Adipocyte (in vitro differentiated cells): ENCODE measurements at regions not wholly inside any gene's neighbourhood (a gene's known extent, or its start where the extent isn't known, plus 50 kb on each side); places are given as distances from the start of the nearest gene placed in this dataset.
A peak's percentile ranks its signal among the peaks of the same experiment; 100 is the strongest.
"Not testable (repeated sequence)": the region's sequence is repeated elsewhere in the genome, so short reads cannot be mapped to it uniquely, and the experiment has no call there.

ENCODE experiments used
- DNase-seq: peaks from one replicate; pipeline ENCODE4 v3.0.0-alpha.2; 2015; ENCODE audit warnings: low read depth
- H3K27me3 ChIP-seq: replicated peaks from 2 replicates; pipeline ENCODE4 v1.7.0; 2013; ENCODE audit warnings: mild to moderate bottlenecking, low read length, moderate library complexity; ENCODE audit not compliant: control insufficient read depth, insufficient read depth
- H3K36me3 ChIP-seq: 2 replicates; pipeline ENCODE4 v1.7.0; 2013; ENCODE audit warnings: low read length, mild to moderate bottlenecking, moderate library complexity; ENCODE audit not compliant: control insufficient read depth, insufficient read depth, severe bottlenecking
- H3K4me1 ChIP-seq: 2 replicates; pipeline ENCODE4 v1.7.0; 2013; ENCODE audit warnings: mild to moderate bottlenecking, low read length, moderate library complexity; ENCODE audit not compliant: control insufficient read depth, insufficient read depth
- H3K4me3 ChIP-seq: 2 replicates; pipeline ENCODE4 v1.7.0; 2013; ENCODE audit warnings: mild to moderate bottlenecking, low read length, moderate library complexity
- H3K9ac ChIP-seq: 2 replicates; pipeline ENCODE4 v1.7.0; 2013; ENCODE audit warnings: mild to moderate bottlenecking, low read length, moderate library complexity
- H3K9me3 ChIP-seq: 2 replicates; pipeline ENCODE4 v1.7.0; 2013; ENCODE audit warnings: mild to moderate bottlenecking, low read length, moderate library complexity; ENCODE audit not compliant: control insufficient read depth

DNA sequence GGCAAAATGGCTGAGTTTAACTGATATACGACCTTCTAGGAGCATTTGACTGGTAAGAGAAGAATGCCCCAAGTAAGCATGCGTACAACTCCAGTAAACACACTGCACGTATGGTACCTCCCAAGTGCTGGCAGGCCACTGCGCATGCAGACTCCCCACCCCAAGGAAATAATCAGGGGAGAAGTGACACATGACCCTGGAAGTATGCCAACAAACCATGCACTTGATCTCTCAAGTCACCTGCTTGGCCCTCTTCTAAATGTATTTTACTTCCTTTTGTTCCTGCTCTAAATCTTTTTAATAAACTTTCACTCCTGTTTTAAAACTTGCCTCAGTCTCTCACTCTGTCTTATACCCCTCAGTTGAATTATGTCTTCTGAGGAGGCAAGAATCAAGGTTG, 129.8 kb upstream of the COL5A2 start:
- H3K9me3 ChIP-seq = no peaks in the 10 kb centered on the region
- no peaks in the 10 kb centered on the region for H3K36me3 ChIP-seq
- no peaks in the 10 kb centered on the region for H3K27me3 ChIP-seq
- H3K4me3 ChIP-seq = no peak overlapping the region
- no peaks in the 10 kb centered on the region for H3K4me1 ChIP-seq
- no peak for DNase-seq
- H3K9ac ChIP-seq = no peak overlapping the region

- H3K27me3 ChIP-seq = no peaks in the 10 kb centered on the region
- DNase-seq = no peak
- H3K9me3 ChIP-seq = no peaks in the 10 kb centered on the region
- no peak overlapping the region for H3K4me3 ChIP-seq
- H3K4me1 ChIP-seq = no peaks in the 10 kb centered on the region
- H3K9ac ChIP-seq = no peak overlapping the region
- no peaks in the 10 kb centered on the region for H3K36me3 ChIP-seq
Observed at GRCh38 chr2:189312211-189312610, 129.1 kb upstream of the WDR75 start.

DNA sequence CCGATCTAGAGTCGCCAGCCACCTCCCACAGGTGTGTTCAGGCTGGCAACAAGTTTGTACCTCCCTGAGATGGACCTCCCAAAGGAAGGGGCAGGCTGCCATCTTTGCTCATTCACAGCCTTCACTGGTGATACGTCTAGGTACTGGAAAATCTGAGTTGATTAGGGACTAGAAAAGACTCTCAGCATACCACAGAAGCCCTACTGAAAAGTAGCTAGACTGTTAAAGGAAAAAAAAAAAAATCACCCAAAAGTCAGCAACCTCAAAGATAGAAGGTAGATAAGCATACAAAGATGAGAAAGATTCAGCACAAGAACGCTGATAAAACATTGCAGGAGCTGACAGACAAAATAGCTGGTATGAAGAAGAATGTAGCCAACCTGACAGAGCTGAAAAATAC, 128.6 kb upstream of the WDR75 start:
- no peak for DNase-seq
- H3K9me3 ChIP-seq = no peaks in the 10 kb centered on the region
- no peak overlapping the region for H3K9ac ChIP-seq
- H3K4me3 ChIP-seq = no peak overlapping the region
- no peaks in the 10 kb centered on the region for H3K27me3 ChIP-seq
- H3K4me1 ChIP-seq = no peaks in the 10 kb centered on the region
- H3K36me3 ChIP-seq = no peaks in the 10 kb centered on the region

DNA sequence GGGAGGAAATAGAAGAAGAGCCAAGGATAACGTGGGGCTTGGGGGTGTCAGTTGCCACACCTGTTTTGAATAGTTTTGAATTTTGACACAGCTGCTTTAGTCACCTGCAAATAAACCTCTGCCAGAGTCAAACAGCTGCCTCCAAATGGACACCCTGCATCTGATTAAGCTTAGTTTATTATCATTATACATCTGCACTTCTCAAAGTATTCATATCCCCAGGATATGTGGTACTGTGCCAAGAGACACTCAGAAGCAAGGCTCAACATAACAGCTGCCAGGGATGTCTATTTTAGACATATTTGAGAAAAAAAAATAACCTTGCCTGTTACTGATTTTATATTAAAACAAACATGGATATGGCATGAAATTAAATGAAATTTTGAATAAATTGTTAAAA, 122.5 kb upstream of the WDR75 start:
- Histone ChIP-seq H3K27me3 (no peaks in the 10 kb centered on the region), H3K4me1 (no peaks in the 10 kb centered on the region), H3K9me3 (no peaks in the 10 kb centered on the region), H3K4me3 (no peak overlapping the region), H3K9ac (no peak overlapping the region), H3K36me3 (no peaks in the 10 kb centered on the region)
- DNase-seq = peak; percentile 78

GRCh38 chr2:189319424-189319823, 121.8 kb upstream of the WDR75 start:
- not testable (repeated sequence) for DNase-seq, H3K9ac ChIP-seq, H3K36me3 ChIP-seq, H3K27me3 ChIP-seq, H3K4me3 ChIP-seq, H3K9me3 ChIP-seq, H3K4me1 ChIP-seq

- Histone ChIP-seq H3K27me3 (no peaks in the 10 kb centered on the region), H3K36me3 (no peaks in the 10 kb centered on the region), H3K4me3 (no peak overlapping the region), H3K9me3 (no peaks in the 10 kb centered on the region), H3K4me1 (peaks cover 20% of the 10 kb centered on the region), H3K9ac (peak overlapping the region; percentile 44)
- peak; percentile 78 for DNase-seq
Observed at GRCh38 chr2:189327879-189328847, 113.1 kb upstream of the WDR75 start.

GRCh38 chr2:189328848-189329245, 112.4 kb upstream of the WDR75 start:
- Histone ChIP-seq H3K36me3 (no peaks in the 10 kb centered on the region), H3K4me1 (peaks cover 20% of the 10 kb centered on the region), H3K9me3 (no peaks in the 10 kb centered on the region), H3K9ac (no peak overlapping the region), H3K4me3 (no peak overlapping the region), H3K27me3 (no peaks in the 10 kb centered on the region)
- DNase-seq = peak; percentile 50

DNA sequence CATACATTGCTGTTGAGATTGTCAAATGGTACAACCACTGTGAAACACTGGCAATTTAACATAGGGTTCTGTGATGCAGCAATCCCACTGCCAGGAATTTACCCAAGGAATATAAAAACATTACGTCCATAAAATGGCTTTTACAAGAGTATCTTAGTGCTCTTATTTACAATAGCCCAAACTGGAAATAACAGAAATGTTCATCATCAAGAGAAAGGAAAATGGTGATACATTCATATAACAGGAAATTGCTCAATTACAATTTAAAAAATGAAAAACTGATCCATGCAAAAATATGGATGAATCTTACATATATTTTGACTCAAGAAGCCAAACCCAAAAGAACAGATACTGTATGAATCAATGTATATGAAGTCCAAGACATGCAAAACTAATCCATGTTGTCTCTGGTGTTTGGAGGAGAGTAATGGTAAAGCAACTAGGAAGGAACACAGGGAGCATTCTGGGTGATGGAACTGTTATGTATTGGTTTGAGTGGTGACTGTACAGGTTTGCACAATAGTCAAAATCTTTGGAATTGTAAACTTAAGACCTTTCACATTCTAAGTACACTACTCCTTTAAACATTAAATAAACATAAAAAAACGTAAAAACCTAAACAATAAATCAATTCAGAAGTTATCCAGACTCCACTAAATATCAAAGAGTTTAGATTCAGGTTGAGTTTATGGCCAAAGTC, 104.8 kb upstream of the WDR75 start:
- H3K4me1 ChIP-seq = peaks cover 25% of the 10 kb centered on the region
- H3K9ac ChIP-seq = peak overlapping the region; percentile 37
- H3K36me3 ChIP-seq = no peaks in the 10 kb centered on the region
- peaks cover 10% of the 10 kb centered on the region for H3K9me3 ChIP-seq
- DNase-seq = peak; percentile 49
- H3K4me3 ChIP-seq = no peak overlapping the region
- H3K27me3 ChIP-seq = no peaks in the 10 kb centered on the region

GRCh38 chr2:189337656-189338055, 103.6 kb upstream of the WDR75 start:
- H3K9ac ChIP-seq = peak overlapping the region; percentile 66
- DNase-seq = peak; percentile 91
- H3K36me3 ChIP-seq = no peaks in the 10 kb centered on the region
- H3K27me3 ChIP-seq = no peaks in the 10 kb centered on the region
- peak overlapping the region; percentile 17 for H3K4me3 ChIP-seq
- H3K4me1 ChIP-seq = peaks cover 25% of the 10 kb centered on the region
- H3K9me3 ChIP-seq = peaks cover 10% of the 10 kb centered on the region

DNA sequence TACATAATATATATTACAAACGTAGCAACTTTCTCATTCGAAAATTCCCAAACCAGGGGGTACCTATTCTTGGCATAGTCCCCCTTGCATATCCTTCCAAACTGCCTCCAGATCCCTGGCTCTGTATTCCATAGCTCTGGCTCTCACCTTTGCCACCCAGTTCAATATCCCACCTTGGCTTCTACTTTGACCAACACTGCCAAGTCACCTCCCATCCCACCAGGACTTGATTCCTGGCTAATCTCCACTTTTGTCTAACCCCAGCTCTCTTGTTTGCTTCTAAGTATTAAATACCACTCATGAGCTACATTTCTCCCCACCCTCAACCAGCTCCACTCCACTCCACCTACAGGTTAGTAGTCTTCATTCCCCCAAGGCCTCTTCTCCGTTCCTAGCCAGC, 103.2 kb upstream of the WDR75 start:
- Histone ChIP-seq H3K4me1 (peaks cover 25% of the 10 kb centered on the region), H3K9me3 (peaks cover 10% of the 10 kb centered on the region), H3K9ac (peak overlapping the region; percentile 66), H3K4me3 (peak overlapping the region; percentile 17), H3K27me3 (no peaks in the 10 kb centered on the region), H3K36me3 (no peaks in the 10 kb centered on the region)
- DNase-seq = no peak

DNA sequence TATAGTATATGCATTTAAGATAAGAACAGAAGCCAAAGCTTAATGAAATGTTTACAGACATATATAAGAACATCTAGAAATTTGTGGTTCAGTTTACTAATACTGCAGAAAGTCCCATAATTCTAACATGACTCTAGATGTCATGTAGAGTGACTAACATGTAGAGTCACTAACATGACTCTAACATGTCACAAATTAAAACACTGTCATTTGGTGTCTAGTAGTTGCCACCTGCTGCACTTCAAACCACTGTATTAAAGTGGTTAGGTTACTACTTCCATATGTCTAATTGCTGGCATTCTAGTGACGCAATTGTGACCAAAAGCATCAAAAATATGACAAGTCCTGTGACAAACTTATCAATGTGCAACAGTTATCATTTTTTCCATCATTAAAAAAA, 100.2 kb upstream of the WDR75 start:
- no peak overlapping the region for H3K9ac ChIP-seq
- DNase-seq = no peak
- H3K4me1 ChIP-seq = peaks cover 24% of the 10 kb centered on the region
- H3K36me3 ChIP-seq = no peaks in the 10 kb centered on the region
- no peaks in the 10 kb centered on the region for H3K27me3 ChIP-seq
- H3K9me3 ChIP-seq = peaks cover 10% of the 10 kb centered on the region
- H3K4me3 ChIP-seq = no peak overlapping the region
